GM21447 (cell line): ENCODE measurements at regions not wholly inside any gene's neighbourhood (a gene's known extent, or its start where the extent isn't known, plus 50 kb on each side); places are given as distances from the start of the nearest gene placed in this dataset.

Experiments used
- ATAC-seq: cut with Tn5 transposase; IDR thresholded peaks from one replicate; pipeline ENCODE4 v1.9.1; 2021; ENCODE audit not compliant: unreplicated experiment

DNA sequence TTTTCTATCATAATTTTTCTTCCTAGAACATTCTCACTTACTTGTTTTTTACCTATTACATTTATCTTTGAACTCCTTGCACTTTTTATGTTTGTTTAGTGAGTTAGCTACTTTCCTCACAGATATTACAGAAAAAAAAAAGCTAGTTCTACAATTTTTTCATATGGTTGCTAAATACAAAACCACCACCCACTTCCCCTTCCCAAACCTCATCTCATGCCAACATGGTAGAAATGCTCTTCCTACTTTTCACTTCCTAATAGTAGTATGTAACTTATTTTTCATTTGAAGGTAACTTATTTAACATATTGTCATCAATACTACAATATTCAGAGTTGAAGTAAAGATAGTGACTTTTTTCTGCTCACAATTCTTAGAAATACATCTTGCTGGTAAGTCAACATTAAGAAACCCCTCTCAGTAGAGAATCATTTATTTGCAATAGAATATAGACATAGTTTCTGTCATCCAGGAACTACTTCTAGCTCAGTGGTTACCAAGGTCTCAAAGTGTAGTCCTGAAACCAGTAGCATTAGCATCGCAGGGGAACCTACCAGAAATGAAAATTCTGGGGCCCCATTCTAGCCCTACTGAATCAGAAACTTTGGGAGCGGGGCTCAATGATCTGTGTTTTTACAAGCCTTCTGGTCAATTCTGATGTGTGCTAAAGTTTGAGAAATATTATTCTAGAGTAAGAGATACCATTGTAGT lies 1124.6 kb downstream of the DTWD2 start:
- no peak for ATAC-seq

GRCh38 chr5:117860550-117860949 lies 1127.8 kb downstream of the DTWD2 start:
- ATAC-seq, result no peak

GRCh38 chr5:117859176-117859575 lies 1129.2 kb downstream of the DTWD2 start:
- no peak for ATAC-seq

GRCh38 chr5:117856713-117857112 lies 1131.6 kb downstream of the DTWD2 start:
- ATAC-seq, result no peak

DNA sequence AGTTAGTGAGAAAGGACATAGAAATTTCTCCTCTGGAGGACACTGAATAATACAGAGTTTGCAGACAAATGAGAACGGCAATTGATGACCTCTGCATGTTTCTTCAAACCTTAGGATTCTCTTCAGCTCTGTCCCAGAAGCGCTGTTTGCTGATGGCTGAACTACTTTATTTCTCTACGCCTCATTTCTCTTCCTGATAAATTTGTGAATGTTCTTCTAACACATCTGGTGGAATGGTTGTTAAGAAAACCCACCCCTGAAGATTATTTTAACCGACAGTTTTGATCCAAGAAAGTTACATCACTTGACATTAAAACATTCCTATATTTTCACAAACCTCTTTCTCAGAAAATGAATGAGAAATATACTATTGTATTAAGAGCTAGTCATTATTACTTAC lies 1150.6 kb downstream of the DTWD2 start:
- no peak for ATAC-seq

DNA sequence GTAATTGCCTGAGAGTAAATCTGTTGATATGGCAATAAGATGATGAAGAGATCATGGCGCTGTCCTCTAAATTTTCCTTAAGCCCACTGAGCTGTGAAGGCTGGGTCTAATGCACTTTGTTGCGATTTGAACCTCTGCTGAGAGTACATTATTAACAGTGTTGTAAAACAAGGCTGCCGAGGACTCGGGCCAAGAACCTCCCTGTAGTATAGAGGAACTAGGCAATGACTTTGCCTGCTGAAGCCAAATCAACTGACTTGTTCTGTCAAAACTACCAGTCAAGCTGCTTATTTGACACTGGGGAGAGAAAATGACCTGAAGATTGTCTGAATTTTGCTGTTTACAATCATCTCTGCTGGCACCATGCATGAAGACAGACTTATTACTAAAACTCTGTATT lies 1154.7 kb downstream of the DTWD2 start:
- no peak for ATAC-seq

- ATAC-seq, result no peak
Measured at GRCh38 chr5:117829646-117830045, 1158.7 kb downstream of the DTWD2 start.

- ATAC-seq, result no peak
Measured at GRCh38 chr5:117813850-117814249, 1174.5 kb downstream of the DTWD2 start.

DNA sequence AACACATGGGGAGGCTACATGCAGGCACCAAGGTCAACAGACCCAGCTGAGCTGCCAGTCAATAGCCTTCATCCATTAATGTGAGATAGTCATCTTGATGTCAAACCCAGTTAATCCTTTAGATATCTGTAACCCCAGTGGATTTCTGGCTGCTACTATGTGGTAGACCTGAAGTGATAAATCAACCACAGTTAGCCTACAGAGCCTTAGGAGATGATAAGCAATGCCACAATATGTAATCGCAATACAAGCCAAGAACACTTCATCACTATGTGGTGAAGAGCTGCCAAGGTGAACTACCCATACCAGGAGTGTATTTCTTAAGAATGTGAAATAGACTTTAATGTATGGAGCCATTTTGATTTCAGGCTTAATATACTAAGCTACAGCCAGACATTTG lies 1175.5 kb downstream of the DTWD2 start:
- ATAC-seq, result no peak

GRCh38 chr5:117809251-117809650 lies 1179.1 kb downstream of the DTWD2 start:
- no peak for ATAC-seq

- no peak for ATAC-seq
Measured at GRCh38 chr5:117805058-117805457, 1183.3 kb downstream of the DTWD2 start.

DNA sequence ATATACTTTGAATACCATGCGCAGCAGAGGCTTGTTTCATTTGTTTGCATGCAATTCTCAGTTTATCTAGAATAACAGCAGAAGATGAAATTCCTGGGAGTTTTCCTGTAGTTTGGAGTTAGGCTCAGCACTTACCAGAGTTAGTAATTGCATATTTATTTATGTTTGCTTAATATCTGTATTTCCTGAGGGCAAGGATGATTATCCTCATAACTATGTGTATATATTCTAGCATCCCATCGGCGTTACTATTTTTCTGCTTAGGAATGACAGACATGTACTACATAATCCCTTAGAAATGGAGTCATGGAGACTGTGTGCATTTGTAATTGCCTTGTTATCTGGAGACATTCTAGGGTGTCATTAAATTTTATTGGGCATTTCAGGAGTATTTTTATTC lies 1184.8 kb downstream of the DTWD2 start:
- ATAC-seq, result no peak

- ATAC-seq, result no peak
Measured at GRCh38 chr5:117801583-117801982, 1186.8 kb downstream of the DTWD2 start.

DNA sequence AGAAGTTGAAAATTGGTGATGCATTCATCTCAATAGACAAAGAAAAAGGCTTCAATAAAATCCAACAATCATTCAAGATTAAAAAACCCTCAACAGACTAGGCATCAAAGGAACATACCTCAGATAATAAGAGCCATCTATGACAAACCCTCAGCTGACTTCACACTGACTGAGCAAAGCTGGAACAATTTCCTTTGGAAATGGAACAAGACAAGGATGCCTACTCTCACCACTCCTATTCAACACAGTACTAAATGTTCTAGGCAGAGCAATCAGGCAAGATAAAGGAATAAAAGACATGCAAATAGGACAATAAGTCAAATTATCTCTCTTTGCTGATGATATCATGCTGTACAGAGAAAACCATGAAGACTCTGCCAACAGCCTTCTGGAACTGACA lies 1188.1 kb downstream of the DTWD2 start:
- no peak for ATAC-seq

DNA sequence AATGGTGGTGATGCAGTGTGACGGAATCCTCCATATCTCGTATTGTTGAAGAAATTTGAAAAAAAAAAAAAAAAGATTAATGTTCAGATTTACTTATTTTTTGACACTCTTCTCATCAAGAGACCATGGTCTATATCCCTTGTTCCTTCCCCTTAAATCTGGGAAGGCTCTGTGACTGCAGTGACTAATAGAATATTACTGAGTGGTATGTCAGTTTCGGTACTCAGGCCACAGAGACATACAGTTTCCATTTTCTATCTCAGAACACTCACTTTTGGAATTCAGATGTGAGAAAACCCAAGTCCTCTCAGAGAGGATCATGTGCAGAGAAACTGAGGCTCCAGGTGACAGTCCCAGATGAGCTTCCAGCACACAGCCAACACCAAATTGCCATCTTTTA lies 1193.5 kb downstream of the DTWD2 start:
- ATAC-seq, result no peak

- ATAC-seq, result no peak
Measured at GRCh38 chr5:117793963-117794362, 1194.4 kb downstream of the DTWD2 start.

GRCh38 chr5:117792476-117792875 lies 1195.9 kb downstream of the DTWD2 start:
- no peak for ATAC-seq

DNA sequence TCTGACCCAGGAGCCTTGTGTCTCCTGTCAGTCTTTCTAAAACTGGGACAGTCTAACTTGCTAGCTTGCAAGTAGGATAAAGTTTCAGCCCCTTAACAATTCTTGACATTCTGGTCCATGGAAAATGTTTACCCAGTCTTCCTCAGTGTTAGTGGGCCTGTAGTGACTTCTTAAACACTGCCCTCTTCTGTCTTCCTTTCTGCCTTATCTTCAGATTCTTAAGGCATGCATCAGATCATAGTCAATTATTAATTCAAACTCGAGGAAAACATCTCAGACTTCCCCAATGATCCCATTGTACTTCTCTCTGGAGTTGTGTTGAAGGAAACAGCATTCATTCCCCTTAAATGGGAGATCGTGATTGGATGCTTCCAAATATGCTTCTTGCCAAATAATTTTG lies 1199.8 kb downstream of the DTWD2 start:
- ATAC-seq, result no peak

DNA sequence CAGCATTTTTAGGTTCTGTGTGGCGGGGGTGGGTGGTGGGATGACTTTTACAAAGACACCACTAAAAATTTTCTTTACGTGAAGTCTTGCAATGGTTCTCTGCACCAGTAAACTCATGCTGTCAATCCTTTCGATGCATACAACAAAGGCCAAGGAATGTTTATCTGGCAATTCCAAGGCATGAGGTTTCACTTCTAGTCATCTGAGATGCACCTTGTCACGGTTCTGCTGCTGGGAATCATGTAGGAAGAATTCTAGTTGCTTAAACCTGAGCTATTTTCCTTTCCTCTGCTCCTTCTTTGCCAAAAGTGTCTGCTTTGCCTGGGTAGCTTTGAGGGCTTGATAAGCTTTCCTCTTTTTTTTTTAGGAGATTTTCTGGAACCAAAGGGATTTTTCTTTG lies 1204.5 kb upstream of the SEMA6A start:
- no peak for ATAC-seq

DNA sequence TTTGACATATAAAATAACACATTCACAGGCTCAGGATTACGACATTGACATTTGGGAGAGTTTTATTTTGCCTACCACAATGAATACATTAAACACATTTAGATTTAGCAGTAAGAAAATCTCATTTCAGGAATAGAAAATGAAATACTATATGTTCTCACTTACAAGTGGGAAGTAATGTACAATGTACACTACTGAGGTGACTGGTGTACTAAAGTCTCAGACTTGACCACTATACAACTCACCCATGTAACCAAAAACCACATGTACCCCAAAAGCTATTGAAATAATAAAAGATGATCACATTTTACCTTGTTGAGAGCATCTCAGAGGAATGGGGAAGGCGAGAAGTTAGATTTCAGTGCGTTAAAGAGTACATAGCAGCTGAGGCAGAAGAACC lies 1202.4 kb upstream of the SEMA6A start:
- ATAC-seq, result no peak

DNA sequence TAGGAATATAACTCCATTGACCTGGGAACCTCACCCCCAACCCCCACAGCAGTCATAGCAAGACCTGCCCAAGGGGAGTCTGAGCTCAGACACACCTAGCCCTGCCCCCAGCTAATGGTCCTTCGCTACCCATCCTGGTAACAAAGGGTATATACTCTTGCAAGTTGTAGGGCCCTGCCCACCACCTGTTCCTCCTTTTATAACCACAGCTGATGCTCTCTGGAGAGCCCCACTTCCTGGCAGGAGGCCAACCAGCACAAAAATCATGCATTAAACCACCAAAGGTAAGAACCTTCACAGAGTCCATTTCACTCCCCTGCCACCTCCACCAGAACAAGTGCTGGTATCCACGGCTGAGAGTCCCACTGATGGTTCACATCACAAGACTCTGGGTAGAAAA lies 1195.3 kb upstream of the SEMA6A start:
- no peak for ATAC-seq

GRCh38 chr5:117763271-117763670 lies 1188.6 kb upstream of the SEMA6A start:
- no peak for ATAC-seq

GRCh38 chr5:117761186-117761585 lies 1186.6 kb upstream of the SEMA6A start:
- no peak for ATAC-seq
